ENCODE measurements at regions not wholly inside any gene's neighbourhood (a gene's known extent, or its start where the extent isn't known, plus 50 kb on each side); places are given as distances from the start of the nearest gene placed in this dataset.

GRCh38 chr6:74623027-74623426, 582.8 kb downstream of the COL12A1 start:
- TF ChIP-seq JUND (CRISPR knock-in tag; IDR thresholded peaks at IDR 0.05) (no peak), RBAK (CRISPR knock-in tag; IDR thresholded peaks at IDR 0.05) (no peak), ZNF557 (CRISPR knock-in tag; IDR thresholded peaks at IDR 0.05) (no peak), TFE3 (CRISPR knock-in tag; IDR thresholded peaks at IDR 0.05) (no peak), RNF2 (conservative IDR thresholded peaks at IDR 0.05; ENCODE audit: low read depth) (no peak), ZNF75D (CRISPR knock-in tag; IDR thresholded peaks at IDR 0.05; ENCODE audit: borderline replicate concordance) (no peak), JUN (CRISPR knock-in tag; IDR thresholded peaks at IDR 0.05) (no peak), HNRNPK (IDR thresholded peaks at IDR 0.05; ENCODE audit: low read depth, low read length, poor library complexity, severe bottlenecking) (no peak), SP2 (CRISPR knock-in tag; IDR thresholded peaks at IDR 0.05) (no peak), IRF2 (CRISPR knock-in tag; IDR thresholded peaks at IDR 0.05) (no peak)
- TF ChIP-seq, protein P1, sequence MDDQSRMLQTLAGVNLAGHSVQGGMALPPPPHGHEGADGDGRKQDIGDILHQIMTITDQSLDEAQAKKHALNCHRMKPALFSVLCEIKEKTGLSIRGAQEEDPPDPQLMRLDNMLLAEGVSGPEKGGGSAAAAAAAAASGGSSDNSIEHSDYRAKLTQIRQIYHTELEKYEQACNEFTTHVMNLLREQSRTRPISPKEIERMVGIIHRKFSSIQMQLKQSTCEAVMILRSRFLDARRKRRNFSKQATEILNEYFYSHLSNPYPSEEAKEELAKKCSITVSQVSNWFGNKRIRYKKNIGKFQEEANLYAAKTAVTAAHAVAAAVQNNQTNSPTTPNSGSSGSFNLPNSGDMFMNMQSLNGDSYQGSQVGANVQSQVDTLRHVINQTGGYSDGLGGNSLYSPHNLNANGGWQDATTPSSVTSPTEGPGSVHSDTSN (CRISPR knock-in tag; IDR thresholded peaks at IDR 0.05; ENCODE audit: borderline replicate concordance) = no peak
- TF ChIP-seq, protein P2, sequence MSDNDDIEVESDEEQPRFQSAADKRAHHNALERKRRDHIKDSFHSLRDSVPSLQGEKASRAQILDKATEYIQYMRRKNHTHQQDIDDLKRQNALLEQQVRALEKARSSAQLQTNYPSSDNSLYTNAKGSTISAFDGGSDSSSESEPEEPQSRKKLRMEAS (IDR thresholded peaks at IDR 0.05) = no peak

All from HepG2 (cell line).